Hippocampal formation (tissue), 2 donors: ENCODE measurements at regions not wholly inside any gene's neighbourhood (a gene's known extent, or its start where the extent isn't known, plus 50 kb on each side); places are given as distances from the start of the nearest gene placed in this dataset.
"Not testable (repeated sequence)": the region's sequence is repeated elsewhere in the genome, so short reads cannot be mapped to it uniquely, and the experiment has no call there.

Experiments used
- DNase-seq, 2 donors: peaks; one replicate each; lab custom pipeline; 2025; lab: John Stamatoyannopoulos, UW

DNA sequence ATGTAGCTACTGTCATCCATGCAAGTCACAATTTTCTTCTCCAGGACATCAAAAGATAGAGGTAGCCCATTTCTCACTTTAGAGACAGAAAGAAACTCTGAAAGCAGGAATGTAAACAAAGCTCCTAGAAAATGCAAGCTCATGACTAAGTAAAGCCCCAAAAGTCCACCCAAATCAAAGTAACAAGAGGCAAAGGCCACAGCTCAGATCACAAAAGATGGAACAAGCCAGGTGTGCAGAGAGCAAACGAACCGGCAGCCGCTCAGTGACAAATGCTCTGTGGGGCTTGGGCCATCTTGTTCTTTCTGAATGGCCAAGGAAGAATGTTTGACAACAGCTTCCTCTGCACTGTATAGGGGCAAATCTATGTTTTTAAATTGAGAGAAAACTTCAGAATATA lies 201.0 kb downstream of the CYRIA start:
- DNase-seq = no peak

DNA sequence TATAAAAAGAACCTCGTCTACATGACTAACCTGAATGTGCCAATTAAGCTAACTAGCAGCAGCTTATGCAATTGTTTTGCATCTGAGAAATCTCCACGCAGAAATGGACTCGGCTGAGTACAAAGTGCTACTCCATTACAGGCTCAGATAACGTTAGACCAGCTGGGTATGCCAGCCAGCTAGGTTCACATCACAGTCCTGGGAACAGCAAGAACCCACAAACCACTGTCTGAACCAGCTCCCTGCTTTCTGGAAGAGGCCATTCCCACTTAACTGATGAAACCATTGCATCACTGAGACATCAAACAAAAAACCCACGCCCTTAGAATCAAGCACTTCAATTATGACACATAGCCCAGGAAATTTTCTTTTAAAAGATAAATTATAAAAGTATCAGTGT lies 202.7 kb downstream of the CYRIA start:
- DNase-seq = no peak

DNA sequence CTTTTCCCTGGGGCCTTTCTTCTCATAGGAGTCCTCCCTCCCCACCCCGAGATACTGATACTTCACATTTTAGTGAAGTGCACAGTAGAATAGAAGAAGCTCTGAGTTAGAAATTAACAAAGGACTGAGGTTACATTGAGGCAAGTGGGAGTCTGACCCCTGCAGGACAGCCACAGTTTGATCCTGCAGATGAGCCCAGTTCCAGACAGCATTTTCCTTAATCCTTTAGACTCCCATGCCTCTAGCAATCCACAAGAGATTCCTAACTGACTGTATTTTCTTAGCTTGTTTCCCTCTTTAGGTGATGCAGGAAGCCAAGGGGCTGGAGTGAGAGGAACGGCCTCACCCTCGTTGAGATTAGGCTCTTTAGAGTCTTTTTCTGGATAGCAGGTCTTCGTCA lies 204.0 kb downstream of the CYRIA start:
- no peak for DNase-seq

DNA sequence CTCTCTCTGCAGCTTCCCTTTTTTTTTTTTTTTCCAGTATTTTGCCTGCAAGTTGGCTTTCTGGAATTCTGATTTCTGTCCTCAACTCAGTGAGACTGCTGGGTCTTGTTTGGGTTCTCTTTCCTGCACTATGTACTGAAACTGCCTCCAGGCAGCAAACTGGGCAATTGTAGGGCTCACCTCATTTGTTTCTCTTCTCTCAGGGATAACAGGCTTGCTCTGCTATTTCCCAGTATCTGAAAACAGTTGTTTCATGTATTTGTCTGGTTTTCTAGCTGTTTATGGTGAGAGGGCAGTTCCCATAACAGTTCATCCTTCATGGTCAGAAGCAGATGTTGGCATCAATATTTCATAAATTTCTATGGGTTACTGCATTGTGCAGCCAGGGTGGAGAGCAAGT lies 206.0 kb downstream of the CYRIA start:
- DNase-seq = no peak

DNA sequence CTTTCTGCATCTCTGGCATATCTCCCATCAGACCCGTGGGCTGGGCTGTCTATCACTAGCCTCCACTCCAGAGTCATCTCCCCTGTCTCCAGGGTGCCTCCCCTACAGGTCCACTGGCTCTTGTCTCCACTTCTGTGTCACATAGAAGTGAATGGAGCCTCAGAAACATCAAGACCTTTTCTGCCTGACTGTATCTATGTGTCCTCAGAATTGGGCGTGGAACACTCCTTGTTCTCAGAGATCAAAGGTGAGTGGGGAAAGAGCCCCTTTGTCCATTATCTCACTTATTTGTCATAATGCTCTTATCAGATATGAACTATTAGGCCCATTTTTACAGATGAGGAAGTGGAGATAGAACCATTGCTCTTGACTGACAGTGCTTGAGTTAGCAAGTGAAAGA lies 211.0 kb downstream of the CYRIA start:
- no peak for DNase-seq

DNA sequence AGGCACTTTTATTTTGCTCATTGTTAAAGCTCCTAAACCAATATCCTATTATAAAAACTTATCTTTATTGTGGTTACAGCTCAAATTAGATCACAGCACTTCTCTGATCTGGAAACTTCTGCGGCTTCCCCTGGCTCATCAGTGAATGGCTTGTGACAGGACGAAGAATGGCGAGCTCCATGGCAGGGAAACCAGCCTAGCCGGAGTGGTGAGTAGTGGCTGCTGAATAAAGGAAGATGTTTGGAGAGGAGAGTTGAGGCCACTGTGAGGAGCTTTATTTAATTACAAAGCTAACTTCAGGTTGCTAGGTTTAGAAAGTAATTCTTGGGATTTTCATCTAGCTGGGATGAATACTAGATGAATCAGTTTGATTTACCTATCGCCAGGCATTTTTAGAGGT lies 213.5 kb downstream of the CYRIA start:
- DNase-seq = no peak

DNA sequence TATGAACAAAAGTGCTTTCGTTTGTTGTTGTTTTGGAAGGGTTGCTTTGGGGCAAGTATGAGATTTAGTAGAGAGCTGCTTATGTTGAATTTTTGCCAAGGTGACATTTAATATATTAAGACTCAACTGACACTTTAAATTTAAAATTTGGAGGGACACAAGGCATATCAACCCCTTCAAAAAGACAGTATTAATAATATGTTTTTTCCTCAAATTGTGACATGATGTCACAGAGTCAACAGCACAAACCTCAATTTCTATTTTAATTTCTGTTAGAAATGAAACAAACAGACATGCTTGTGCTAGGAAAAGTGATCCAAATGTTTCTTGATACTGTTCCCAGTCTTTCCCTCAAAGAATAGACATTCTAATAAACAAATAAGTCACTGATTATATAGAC lies 218.9 kb downstream of the CYRIA start:
- no peak for DNase-seq

DNA sequence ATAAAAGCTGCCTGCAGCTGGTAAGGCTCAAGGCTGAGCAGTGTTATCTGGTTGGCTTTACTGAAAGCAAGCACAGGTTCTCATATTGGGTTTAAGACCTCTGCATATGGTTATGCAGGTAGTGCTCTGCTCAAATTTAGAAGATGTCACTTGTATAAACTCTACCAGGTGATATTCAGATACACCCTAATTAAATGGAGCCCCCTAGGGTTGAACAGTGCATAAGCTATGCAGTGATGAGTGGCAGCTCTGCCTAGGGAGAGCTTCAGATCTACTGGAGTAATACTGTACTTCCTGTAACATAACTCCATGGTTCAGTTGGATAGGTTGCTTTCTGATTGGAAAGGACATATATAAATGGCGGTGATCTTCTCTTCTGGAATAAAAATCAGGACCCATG lies 222.7 kb downstream of the CYRIA start:
- no peak for DNase-seq

DNA sequence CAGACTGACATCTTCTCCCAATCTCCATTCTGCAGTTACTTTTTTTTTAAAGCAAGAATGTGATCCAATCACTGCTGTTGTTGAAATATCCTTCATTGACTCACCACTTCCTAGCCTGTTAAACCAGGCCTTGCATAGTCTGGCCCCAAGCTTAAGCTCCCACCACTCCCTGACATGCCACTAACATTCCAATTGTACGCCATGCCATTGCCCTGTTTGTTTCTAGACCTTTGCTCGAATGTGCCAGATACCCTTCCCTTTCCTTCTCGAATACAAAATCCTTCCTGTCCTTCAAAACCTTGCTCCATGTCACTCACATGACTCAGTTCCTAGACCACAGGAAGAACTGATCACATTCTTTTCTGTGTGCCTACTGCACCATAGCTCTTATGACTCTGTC lies 224.2 kb downstream of the CYRIA start:
- DNase-seq = no peak

DNA sequence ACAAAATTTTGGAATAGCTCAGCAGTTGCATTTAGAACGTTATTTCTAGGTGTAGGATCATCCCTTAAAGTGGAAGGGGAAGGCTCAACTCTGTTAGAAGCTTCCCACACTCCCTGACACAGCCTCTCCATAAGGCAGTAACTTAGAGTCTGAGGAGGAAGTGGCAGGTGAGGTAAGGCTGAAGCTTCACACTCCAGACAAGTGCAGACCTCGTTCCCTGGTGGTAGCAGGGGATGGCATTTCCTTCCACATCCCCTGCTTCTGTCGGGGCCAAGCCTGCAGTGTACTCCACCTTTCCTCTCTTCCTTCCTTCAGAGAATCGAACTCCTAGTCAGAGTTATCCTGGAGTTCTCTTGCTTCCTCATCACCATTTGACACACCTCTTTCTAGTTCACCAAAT lies 224.7 kb downstream of the CYRIA start:
- DNase-seq = no peak

DNA sequence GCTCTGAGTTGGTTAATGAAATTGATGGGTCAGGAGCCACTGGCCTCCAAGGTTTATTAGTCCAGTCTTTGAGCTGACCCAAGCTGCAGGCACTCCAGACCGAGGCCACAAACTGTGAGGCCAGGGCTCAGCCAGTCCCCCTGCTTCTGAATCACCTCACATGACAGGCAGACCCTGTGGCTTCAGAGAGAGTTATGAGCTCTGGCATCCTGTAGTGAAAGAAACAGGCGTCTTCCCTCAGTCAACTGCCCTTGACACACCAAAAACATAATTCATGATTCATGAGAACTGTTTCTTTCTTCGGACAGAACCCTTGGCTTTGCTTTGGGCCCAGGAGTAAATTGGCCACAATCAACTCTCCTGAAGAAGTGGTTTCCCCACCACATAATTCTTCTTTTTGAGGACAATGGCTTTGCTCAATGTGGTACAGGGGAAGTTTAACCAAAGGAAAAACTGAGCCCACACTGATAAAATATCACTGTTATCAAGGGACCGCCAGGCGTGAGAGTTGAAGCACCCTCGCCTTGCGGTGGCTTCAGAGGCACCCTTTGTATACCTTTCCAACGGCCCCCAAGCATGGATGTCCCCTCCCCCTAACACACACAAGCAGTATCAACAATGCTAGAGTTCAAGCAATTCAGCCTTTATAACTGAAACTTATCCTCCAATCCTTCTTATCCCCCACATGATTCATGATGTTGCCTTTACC lies 226.9 kb downstream of the CYRIA start:
- no peak for DNase-seq

DNA sequence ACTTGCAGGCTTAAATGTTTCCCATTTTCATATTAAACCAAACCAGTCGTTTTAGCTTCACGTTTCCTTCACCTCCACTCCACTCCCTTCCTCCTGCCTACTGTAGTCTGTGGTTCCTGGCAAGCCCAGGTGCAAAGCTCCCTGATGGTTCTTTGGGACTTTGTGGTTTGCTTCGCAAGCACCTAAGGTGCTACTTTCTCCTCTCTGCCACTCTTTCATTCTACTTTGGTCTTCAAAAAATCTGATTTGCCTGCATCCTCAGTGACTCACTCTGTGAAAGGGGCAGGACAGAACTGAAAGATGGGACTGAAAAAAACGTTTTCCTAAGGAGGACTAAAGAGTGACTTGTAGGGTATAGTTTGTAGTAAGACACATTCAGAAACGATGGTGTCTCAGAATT lies 228.4 kb downstream of the CYRIA start:
- no peak for DNase-seq

DNA sequence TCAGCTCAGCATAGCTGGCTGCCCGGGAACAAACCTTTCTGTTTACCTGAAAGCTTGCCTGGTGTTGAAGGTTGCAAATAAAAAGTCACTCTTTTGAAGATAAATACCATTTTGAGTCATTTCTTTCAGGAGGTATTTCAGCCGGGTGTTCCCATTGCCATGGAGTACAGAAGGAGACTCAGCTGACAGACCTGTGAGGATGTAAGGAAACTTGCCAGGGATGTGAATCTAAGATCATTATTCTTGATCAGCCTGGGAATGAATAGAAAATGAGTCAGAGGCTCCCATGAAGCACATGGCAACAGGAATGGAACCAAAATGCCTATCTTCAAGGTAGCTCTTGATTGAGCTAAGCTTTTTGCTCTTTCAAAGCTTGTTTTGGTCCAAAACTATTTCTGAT lies 231.2 kb downstream of the CYRIA start:
- no peak for DNase-seq

DNA sequence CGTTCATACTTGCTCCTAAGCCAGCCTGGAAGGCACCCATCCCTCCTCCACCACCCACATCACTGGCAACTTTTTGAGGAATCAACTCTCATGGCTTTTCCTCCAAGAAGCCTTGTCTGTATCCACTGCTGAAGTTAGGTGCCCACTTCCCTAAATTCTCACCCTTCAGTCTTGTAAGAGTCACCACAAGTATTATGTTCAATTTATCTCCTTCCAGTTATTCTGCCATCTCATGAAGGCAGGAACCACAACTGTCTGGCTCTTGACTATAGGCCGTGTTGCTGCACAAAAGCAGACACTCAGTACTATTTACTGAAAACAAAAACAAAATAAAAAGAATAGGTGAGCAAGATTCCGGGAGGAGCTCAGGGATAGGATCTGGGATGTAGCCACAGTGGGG lies 234.8 kb downstream of the CYRIA start:
- DNase-seq = no peak

DNA sequence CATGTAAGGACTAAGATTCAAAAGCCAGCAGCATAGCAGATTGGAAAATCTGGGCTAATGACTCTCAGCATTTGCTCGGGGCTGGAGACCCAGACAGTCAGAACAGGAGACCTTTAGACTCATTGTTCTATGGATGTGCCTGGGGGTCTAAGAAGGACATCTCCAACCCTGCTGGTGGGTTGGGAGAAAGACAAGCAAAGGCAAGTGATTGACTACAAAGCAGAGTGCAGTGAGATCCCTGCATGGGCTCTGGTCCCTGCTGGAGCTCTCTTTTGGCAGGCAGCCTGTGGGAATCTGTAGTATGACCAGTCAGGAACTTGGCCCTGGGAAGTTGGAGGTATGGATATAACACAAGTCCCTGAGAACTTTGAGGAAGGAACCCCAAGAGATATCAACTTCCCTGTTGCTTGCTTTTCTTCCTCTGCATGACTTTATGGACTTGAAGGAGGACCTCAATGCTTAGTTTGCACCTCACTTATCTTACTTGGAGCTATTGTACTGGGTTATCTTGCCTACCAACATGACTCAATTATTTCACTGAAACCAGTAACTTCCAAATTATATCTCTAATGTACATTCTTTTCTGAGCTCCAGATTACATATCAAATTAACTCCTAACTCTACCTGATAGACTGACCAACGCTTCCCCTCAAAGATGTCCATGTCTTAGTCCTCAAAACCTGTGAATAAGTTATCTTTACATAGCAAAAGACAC lies 236.0 kb downstream of the CYRIA start:
- no peak for DNase-seq

DNA sequence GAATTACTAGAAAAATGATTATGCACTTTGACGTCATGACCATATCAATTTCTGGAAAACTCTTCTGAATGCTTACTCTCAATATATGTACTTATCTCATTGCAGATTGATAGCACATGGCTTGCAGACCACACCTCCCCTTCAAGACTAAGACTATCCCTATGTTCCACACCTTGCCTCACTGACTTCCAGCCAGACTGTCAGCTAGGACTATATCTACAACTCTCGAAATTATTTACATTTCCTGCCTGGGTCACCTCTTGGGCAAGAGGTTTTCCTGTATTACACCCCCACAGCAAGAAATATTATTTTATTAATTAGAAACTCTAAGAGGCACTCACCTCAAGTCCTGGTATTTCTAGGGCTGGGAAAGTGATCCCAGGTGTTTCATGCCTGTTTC lies 236.6 kb downstream of the CYRIA start:
- DNase-seq = no peak

DNA sequence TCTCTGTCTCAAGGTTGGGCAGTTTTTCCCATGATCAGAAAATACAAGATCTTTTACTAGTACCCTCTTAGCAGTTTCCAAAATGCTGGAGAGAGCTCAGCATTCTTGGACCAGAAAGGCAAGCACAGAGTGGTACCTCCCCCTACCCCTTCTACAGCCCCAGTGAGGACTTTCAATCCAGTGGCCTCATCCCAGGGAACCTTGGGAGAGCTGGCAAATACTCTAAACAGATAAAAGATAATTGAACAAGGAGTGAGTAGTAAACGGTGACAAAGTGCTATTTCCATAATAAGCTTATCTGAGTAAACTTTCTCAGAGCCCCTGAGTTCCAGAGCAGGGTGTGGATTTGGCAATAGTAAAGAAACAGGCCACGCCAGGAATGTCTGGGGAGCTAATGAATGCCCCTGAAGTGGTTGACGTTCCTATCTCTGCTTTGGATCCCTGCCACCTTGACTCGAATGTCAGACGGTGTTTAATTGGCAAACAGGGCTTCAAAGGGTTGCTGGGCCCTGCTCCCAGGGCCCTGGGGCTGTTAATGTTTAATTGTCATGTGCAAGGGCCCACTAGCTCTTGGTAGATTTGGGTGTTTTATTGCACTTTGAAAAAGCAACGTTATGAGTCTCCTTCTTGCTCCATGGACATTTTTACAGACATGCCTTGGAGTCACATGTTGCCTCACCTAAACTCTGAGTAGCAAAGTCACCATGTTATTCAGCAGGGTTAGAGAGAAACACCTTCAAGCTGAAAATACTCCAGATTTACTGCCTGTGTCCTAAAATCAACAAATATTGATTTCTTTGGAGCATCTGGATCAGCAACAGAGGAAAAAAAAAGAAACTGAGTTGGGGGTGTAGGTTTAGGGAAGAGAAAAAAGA lies 239.9 kb downstream of the CYRIA start:
- no peak for DNase-seq

DNA sequence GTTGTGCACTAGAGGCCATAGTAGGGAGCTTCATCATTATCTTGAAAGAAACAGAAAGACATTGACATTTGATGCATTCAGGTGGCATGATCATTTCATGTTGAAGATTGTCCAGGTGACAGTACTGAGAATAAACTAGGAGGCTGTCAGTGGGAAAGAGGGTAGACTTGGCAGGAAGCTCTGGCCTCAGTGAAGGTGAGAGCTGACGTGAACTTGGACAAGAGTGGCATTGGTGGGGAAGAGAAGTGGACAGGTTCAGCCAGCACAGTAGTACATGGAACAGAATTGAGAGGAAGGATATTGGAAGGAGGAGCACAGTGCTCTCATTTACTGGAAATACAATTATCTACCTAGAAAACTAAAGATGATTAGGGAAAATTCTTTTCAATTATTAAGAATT lies 245.2 kb downstream of the CYRIA start:
- DNase-seq = no peak

DNA sequence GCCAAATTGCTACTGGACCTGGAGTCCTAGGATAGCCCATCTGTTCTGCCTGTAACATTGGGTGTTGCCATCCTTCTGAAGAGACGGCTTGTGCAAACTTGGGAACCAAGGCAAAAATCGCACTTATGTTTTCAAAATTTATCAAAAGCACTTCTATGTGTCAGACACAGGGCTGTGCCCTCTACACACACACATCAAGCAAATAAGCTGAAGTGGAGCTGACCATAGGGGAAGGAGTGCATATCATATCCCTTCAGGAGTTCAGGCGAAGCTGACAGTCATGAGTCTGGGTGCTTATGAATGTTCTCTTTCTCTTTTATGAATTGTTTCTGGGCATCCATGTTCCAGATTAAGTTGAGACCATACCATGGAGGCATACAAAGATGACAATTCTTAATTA lies 247.9 kb downstream of the CYRIA start:
- DNase-seq = no peak

DNA sequence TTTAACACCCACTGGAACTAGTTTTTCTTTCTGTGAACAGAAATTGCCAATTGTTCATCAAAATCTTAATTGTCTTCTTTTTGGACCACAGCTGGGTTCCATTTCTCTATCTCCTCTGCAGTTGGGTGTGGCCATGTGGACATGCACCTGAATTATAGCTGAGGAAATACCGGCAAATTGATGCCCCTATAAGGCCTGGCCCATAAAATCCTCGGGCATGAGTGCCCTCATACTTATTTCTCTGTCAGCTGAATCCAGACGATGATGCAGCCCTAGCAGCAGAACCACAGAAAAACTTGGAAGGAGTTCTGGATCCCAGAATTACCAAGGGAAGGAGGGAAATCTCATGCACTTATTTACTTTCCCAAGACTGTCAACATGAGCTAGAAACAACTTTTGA lies 249.0 kb downstream of the CYRIA start:
- no peak for DNase-seq

DNA sequence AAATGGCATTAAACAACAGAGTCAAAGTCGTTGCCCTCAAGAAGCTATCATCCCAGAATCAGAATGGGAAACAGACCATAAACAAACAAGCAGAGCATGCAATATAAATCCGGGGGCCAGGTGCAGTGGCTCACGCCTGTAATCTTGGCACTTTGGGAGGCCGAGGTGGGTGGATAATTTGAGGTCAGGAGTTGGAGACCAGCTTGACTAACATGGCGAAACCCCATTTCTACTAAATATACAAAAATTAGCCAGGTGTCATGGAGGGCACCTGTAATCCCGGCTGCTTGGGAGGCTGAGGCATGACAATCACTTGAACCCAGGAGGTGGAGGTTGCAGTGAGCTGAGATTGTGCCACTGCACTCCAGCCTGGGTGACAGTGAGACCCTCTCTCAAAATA lies 249.8 kb downstream of the CYRIA start:
- DNase-seq = not testable (repeated sequence)

DNA sequence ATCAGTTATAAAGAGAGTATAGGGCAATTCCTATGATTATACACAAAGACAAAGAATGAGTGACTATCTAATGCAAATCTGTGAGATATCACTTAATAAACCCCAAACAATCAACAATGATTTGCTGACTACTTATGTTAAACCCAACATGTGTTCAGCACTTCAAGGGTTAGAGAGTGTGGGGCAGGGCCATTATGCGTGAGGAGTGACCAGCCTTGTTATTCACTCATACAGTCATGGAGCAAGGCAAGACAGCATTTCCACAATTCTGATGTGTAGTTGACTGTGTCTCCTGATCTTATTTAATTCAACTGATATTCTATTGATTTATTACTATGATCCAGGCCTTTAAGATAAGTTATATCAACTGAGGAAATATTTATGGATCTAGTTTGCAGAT lies 251.7 kb downstream of the CYRIA start:
- DNase-seq = no peak

DNA sequence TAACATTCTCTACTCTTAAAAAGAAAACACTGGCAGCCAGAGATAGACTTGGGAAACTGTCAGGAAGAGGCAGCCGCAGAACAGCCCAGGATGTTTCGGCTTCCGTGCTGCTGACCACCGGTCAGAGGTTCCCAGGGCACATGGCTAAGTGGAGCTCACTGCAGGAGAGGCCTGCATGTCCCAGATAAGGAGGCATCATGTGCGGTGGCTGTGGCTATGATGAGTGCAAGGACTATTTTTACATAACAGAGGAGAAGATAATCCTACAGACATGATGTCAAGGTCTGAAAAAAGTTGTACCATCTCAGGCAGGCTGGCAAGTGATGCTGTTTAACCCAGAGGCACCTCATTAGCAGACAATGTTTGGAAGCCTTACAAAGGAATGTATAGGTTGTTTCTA lies 252.3 kb downstream of the CYRIA start:
- no peak for DNase-seq
